Embryonic facial prominence (tissue), 1 donor: ENCODE measurements at regions not wholly inside any gene's neighbourhood (a gene's known extent, or its start where the extent isn't known, plus 50 kb on each side); places are given as distances from the start of the nearest gene placed in this dataset.

ENCODE experiments used
- DNase-seq: peaks from one replicate; pipeline ENCODE4 v3.0.0-alpha.2; 2016; ENCODE audit errors: extremely low spot score

DNA sequence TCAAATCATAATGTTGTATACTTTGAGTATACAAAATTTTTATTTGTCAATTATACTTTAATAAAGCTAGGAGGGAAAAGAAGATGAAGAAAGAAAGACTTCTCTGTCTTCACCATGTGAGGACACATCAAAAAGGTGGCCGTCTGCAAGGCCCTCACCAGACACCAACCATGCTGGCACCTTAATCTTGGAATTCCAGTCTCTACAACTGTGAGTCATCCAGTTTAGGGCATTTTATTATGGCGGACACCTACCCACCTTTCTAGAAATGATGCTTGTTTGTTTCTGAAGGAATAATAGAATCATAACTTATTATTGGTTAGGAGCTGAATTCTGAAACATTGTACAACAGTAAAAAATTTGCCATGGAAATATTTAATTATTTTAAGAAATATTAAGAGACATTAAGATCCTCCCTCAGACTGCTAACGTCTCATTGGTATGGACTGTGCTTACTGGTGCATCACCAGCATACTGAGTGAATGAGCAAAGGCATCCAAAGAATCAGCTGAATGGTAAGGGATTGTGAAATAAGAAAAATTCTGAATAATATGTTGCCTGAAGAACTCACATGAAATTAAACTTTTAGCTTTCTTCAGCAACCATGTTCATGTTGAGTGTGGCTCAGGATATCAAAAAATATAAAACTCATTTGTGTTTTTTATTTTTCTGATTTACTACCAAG is 536.6 kb downstream of the HTR7 start:
- no peak for DNase-seq

- no peak for DNase-seq
These were observed 531.2 kb downstream of the HTR7 start for GRCh38 chr10:90326498-90327267.

GRCh38 chr10:90327611-90328010 is 530.2 kb downstream of the HTR7 start:
- DNase-seq = no peak

DNA sequence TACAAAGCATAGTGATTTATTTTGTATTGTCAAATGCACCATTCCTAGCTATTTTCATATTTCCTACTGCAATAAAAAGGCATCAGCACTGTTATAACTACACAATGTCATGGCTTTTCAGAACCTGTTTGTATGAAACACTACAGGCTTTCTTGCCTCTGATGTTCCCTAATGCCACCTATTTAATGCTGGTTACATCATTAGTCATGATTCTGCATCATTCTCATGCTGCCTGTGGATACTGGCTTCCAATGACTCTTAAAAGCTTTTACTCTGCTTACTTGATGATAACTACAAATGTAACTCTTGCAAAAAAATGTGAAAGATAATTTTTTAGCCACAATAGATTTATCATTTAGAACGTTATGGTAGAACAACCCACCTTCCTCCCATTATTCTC is 529.4 kb downstream of the HTR7 start:
- DNase-seq = no peak

GRCh38 chr10:90328896-90329295 is 528.9 kb downstream of the HTR7 start:
- DNase-seq = no peak

DNA sequence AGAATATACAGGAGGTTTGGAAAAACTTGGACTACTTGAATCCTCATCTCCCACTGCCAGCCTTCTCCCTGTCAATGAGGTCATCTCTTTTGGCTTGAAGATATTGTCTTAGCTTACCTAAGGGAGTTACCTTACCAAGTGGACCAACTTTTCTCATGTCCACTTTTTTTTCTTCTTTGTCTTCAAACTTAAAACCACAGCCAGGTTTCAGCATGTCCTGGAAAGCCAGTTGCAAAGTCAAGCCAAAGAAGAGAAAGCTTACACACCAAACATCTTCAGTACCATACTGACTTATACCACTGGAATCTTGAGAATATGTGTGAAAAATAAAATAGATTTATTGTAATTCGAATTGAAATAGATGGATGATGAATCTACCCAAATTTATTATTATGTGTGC is 520.5 kb downstream of the HTR7 start:
- DNase-seq = no peak

DNA sequence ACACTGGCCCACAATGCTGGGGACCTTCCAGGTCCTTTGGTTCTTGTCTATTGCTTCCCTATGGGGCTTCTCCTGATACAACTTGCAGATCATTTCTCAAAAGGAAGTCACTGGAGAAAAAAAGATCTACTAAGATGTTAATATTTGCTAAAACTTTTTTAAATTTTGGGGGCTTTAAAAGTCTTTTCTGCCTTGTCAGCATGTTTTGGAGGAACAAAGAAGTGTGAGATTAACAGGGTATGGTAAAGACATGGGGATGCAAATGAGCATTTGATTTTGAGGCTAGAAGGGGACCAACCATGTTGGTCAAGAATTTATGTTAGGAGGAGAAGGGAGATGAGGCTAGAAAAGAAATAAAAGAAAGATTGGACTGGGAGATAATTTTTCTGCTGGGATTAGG is 515.4 kb downstream of the HTR7 start:
- no peak for DNase-seq

- DNase-seq = no peak
These were observed 513.6 kb downstream of the HTR7 start for GRCh38 chr10:90344226-90344625.

GRCh38 chr10:90347239-90347638 is 510.6 kb downstream of the HTR7 start:
- no peak for DNase-seq

- no peak for DNase-seq
These were observed 507.7 kb downstream of the HTR7 start for GRCh38 chr10:90350122-90350521.

GRCh38 chr10:90352288-90352687 is 505.6 kb downstream of the HTR7 start:
- DNase-seq = no peak

DNA sequence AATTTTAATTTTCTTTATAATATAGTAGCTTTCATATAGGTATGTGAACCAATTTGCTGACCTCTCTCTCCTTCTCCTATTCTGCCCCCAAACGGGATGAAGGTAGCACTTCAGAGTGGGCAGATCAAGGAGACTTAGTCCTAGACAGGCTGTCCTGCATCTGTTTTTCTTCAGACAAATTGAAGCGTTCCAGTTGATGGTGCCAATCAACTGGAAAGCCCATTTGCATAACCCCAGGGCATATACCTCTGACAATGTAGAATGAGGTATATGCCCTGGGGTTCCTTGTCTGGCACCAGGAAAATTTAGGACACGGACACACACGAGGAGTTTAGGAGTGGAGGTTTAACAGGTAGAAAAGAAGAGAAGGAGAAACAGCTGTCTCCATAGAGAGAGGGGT is 502.9 kb downstream of the HTR7 start:
- DNase-seq = no peak

DNA sequence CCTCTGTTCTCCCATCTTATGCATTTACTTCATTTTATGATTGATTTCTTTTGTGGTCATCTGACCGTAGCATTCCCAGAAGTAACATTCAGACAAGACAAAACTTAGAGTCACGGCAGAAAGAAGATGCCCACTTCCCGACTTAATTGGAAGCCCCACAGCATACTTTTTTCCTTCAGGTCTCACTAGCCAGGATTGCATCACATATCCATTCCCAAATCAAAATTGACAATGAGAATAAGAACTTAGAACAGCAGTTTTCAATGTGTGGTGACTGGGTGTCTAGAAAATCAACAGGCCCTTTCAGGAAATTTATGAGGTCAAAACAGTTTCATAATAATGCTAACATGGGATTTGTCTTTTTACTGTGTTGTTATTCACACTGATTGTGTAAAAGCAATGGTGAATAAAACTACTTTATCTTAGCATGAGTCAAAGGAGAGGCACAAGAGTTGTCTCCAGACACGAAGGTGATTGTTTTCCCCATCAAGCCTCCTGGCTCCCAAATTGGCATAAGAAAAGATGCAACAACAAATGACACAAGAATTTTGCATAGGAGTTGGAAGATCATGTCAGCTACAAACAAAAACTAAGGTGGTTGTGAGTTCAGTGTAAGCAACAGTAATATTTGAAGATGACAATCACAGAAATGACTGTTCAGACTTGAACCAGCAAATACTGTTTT is 493.9 kb downstream of the HTR7 start:
- no peak for DNase-seq

- no peak for DNase-seq
These were observed 485.4 kb downstream of the HTR7 start for GRCh38 chr10:90372451-90372850.

GRCh38 chr10:90373911-90374310 is 483.9 kb downstream of the HTR7 start:
- DNase-seq = no peak

GRCh38 chr10:90378524-90379076 is 479.2 kb downstream of the HTR7 start:
- no peak for DNase-seq

- DNase-seq = no peak
These were observed 476.4 kb downstream of the HTR7 start for GRCh38 chr10:90381468-90381867.

GRCh38 chr10:90389876-90390275 is 468.0 kb downstream of the HTR7 start:
- DNase-seq = no peak

- DNase-seq = no peak
These were observed 463.5 kb downstream of the HTR7 start for GRCh38 chr10:90394311-90394710.

DNA sequence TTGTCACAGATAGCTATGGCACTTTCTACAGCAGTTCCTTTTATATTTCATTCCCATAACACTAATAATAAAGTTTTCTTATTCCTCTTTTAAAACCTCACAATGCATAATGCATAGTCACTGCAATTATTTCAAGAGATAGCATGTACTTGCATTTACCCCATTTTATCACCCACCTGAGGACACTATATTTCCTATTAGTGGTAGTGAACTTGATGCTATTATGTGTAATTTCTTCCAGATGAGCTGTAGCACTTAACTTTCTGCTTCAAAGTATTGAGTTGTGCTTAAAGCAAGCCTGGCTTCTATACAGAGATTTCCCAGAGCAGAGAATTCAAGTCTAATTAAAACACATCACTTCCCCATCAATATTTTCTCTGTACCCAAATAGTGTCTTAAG is 461.1 kb downstream of the HTR7 start:
- DNase-seq = no peak

DNA sequence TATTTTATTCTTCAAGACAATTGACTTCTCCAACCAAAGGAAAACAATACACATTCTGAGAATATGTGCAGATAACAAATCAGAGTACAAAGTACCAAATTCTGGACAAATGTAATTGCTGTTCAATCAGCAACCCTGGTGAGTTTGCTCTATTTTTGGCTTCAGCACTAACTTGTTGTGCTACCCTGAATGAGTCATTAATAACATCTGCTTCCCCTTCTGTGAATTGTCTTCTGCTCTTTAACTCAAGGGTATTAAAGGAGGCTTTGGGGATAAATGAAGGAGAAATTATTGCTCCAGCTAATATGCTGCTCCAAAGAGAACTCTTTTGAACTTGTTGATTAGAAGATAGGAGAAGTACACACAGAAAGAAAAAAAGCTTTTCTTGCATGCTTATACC is 459.3 kb downstream of the HTR7 start:
- no peak for DNase-seq

- DNase-seq = no peak
These were observed 458.1 kb downstream of the HTR7 start for GRCh38 chr10:90399782-90400181.
